H9 (cell line): ENCODE measurements at regions not wholly inside any gene's neighbourhood (a gene's known extent, or its start where the extent isn't known, plus 50 kb on each side); places are given as distances from the start of the nearest gene placed in this dataset.

Experiments used
- DNase-seq: peaks from one replicate; pipeline ENCODE4 v3.0.0-alpha.2; 2017
- H2AFZ ChIP-seq: one replicate; pipeline ENCODE4 v1.6.1; 2013; ENCODE audit warnings: mild to moderate bottlenecking, low read length, control low read depth, moderate library complexity
- H2AK5ac ChIP-seq: 2 replicates; pipeline ENCODE4 v1.6.1; 2013; ENCODE audit warnings: low read length, control low read depth, mixed read lengths; ENCODE audit not compliant: insufficient read length
- H2BK120ac ChIP-seq: one replicate; pipeline ENCODE4 v1.6.1; 2013; ENCODE audit warnings: low read depth, mild to moderate bottlenecking, low read length, control low read depth, inconsistent platforms; ENCODE audit not compliant: poor library complexity, severe bottlenecking
- H2BK12ac ChIP-seq: 2 replicates; pipeline ENCODE4 v1.6.1; 2013; ENCODE audit warnings: low read length, control low read depth, mixed read lengths, low read depth; ENCODE audit not compliant: insufficient read length
- H2BK15ac ChIP-seq: 2 replicates; pipeline ENCODE4 v1.6.1; 2013; ENCODE audit warnings: low read depth, low read length, control low read depth
- H2BK20ac ChIP-seq: one replicate; pipeline ENCODE4 v1.6.1; 2013; ENCODE audit warnings: low read depth, mild to moderate bottlenecking, low read length, control low read depth, inconsistent platforms; ENCODE audit not compliant: poor library complexity, severe bottlenecking
- H2BK5ac ChIP-seq: 2 replicates; pipeline ENCODE4 v1.6.1; 2013; ENCODE audit warnings: low read length, control low read depth, mixed read lengths; ENCODE audit not compliant: insufficient read length
- H3K14ac ChIP-seq: 2 replicates; pipeline ENCODE4 v1.6.1; 2013; ENCODE audit warnings: low read length, control low read depth; ENCODE audit not compliant: insufficient read depth
- H3K18ac ChIP-seq: 2 replicates; pipeline ENCODE4 v1.6.1; 2013; ENCODE audit warnings: low read depth, mild to moderate bottlenecking, mixed read lengths, low read length, control low read depth; ENCODE audit not compliant: insufficient read length
- H3K23ac ChIP-seq: 2 replicates; pipeline ENCODE4 v1.6.1; 2013; ENCODE audit warnings: low read length, control low read depth, mixed read lengths, low read depth; ENCODE audit not compliant: insufficient read length
- H3K23me2 ChIP-seq: 2 replicates; pipeline ENCODE4 v1.6.1; 2013; ENCODE audit warnings: low read depth, mild to moderate bottlenecking, mixed read lengths, low read length, control low read depth; ENCODE audit not compliant: insufficient read length, poor library complexity, severe bottlenecking
- H3K27ac ChIP-seq: 2 replicates; pipeline ENCODE4 v1.5.1; 2013; ENCODE audit warnings: low read length, control low read depth, mixed read lengths, low read depth; ENCODE audit not compliant: insufficient read length
- H3K27me3 ChIP-seq: 2 replicates; pipeline ENCODE4 v1.6.1; 2013; ENCODE audit warnings: low read length, control low read depth, inconsistent platforms; ENCODE audit not compliant: insufficient read depth
- H3K4ac ChIP-seq: 2 replicates; pipeline ENCODE4 v1.6.1; 2013; ENCODE audit warnings: low read depth, mild to moderate bottlenecking, control low read depth, inconsistent platforms, low read length, moderate library complexity
- H3K4me1 ChIP-seq: 2 replicates; pipeline ENCODE4 v1.6.1; 2013; ENCODE audit warnings: low read length, control low read depth, inconsistent platforms; ENCODE audit not compliant: insufficient read depth
- H3K4me2 ChIP-seq: 2 replicates; pipeline ENCODE4 v1.6.1; 2013; ENCODE audit warnings: low read length, control low read depth, mixed read lengths; ENCODE audit not compliant: insufficient read length, insufficient read depth
- H3K56ac ChIP-seq: 2 replicates; pipeline ENCODE4 v1.6.1; 2013; ENCODE audit warnings: low read depth, mild to moderate bottlenecking, mixed read lengths, low read length, control low read depth; ENCODE audit not compliant: insufficient read length
- H3K79me1 ChIP-seq: 2 replicates; pipeline ENCODE4 v1.6.1; 2013; ENCODE audit warnings: low read depth, mild to moderate bottlenecking, moderate library complexity, low read length, control low read depth, inconsistent platforms; ENCODE audit not compliant: insufficient read depth, poor library complexity, severe bottlenecking
- H3K79me2 ChIP-seq: 2 replicates; pipeline ENCODE4 v1.6.1; 2013; ENCODE audit warnings: low read length, control low read depth, inconsistent platforms; ENCODE audit not compliant: insufficient read depth
- H3K9ac ChIP-seq: 2 replicates; pipeline ENCODE4 v1.6.1; 2013; ENCODE audit warnings: low read length, control low read depth, mixed read lengths; ENCODE audit not compliant: insufficient read length; ENCODE audit errors: extremely low read depth
- H3K9me3 ChIP-seq: one replicate; pipeline ENCODE4 v1.6.1; 2013; ENCODE audit warnings: low read depth, low read length, inconsistent platforms; ENCODE audit not compliant: control insufficient read depth
- H3T11ph ChIP-seq: one replicate; pipeline ENCODE4 v1.6.1; 2013; ENCODE audit warnings: mild to moderate bottlenecking, low read length, control low read depth, inconsistent platforms
- H4K20me1 ChIP-seq: one replicate; pipeline ENCODE4 v1.6.1; 2013; ENCODE audit not compliant: control insufficient read depth, insufficient read length, insufficient read depth
- H4K5ac ChIP-seq: 2 replicates; pipeline ENCODE4 v1.6.1; 2013; ENCODE audit warnings: low read depth, mild to moderate bottlenecking, mixed read lengths, low read length, control low read depth; ENCODE audit not compliant: insufficient read length
- H4K8ac ChIP-seq: replicated peaks from 2 replicates; pipeline ENCODE4 v1.6.1; 2013; ENCODE audit warnings: low read length, control low read depth, mixed read lengths, low read depth; ENCODE audit not compliant: insufficient read length
- H4K91ac ChIP-seq: 2 replicates; pipeline ENCODE4 v1.6.1; 2013; ENCODE audit warnings: low read depth, mild to moderate bottlenecking, moderate library complexity, mixed read lengths, low read length, control low read depth; ENCODE audit not compliant: insufficient read length
- H3K27ac Mint-ChIP-seq, 3 experiments: 2 replicates in 2 of 3; 3 replicates in 1 of 3; pipeline ENCODE4 v1.8.0; 2020 to 2021; ENCODE audit warnings: mixed read lengths in 3 of 3, mild to moderate bottlenecking in 1 of 3, moderate library complexity in 1 of 3
- H3K27me3 Mint-ChIP-seq: 2 replicates; pipeline ENCODE4 v1.8.0; 2021; ENCODE audit warnings: low read depth, mild to moderate bottlenecking, moderate library complexity, mixed read lengths
- H3K36me3 Mint-ChIP-seq, 3 experiments: 2 replicates in 2 of 3; 3 replicates in 1 of 3; pipeline ENCODE4 v1.8.0; 2020 to 2021; ENCODE audit warnings: low read depth in 3 of 3, mixed read lengths in 3 of 3; ENCODE audit not compliant: insufficient read depth in 1 of 3
- H3K4me1 Mint-ChIP-seq, 2 experiments: 2 replicates each; pipeline ENCODE4 v1.8.0; 2020; ENCODE audit warnings: mixed read lengths in 2 of 2
- H3K4me3 Mint-ChIP-seq, 2 experiments: 2 replicates in 1 of 2; 3 replicates in 1 of 2; pipeline ENCODE4 v1.8.0; 2020 to 2021; ENCODE audit warnings: mild to moderate bottlenecking in 2 of 2, mixed read lengths in 2 of 2, moderate library complexity in 1 of 2
- H3K9me3 Mint-ChIP-seq, 2 experiments: 2 replicates in 1 of 2; 3 replicates in 1 of 2; pipeline ENCODE4 v1.8.0; 2020; ENCODE audit warnings: mild to moderate bottlenecking in 2 of 2, mixed read lengths in 2 of 2, moderate library complexity in 1 of 2
- CTCF ChIP-seq: fragments of 200-600 bp; sonication (generic); conservative IDR thresholded peaks from 3 replicates; pipeline ENCODE4 v1.8.0; 2021; ENCODE audit warnings: antibody characterized with exemption, mild to moderate bottlenecking
- WGBS: extraction: QIAGEN DNeasy Blood & Tissue Kit; methylation state at CpG from one replicate; pipeline ENCODE4 v1.1.7; 2013; ENCODE audit warnings: missing lambda C conversion rate, low lambda C conversion rate, mixed read lengths; ENCODE audit not compliant: insufficient read length; ENCODE audit errors: extremely low coverage; 5-methylcytosine and 5-hydroxymethylcytosine counted together

- Histone ChIP-seq H2AK5ac (no peak overlapping the region), H3K4me2 (no peak overlapping the region), H4K20me1 (no peaks in the 10 kb centered on the region), H3K18ac (no peak overlapping the region), H2BK15ac (no peak overlapping the region), H3K9me3 (peaks cover 10% of the 10 kb centered on the region), H3K27me3 (no peaks in the 10 kb centered on the region), H4K5ac (no peak overlapping the region), H2BK120ac (no peak overlapping the region), H4K91ac (no peak overlapping the region), H3K4ac (no peak overlapping the region), H2BK5ac (no peak overlapping the region), H3K56ac (no peak overlapping the region), H3K9ac (no peak overlapping the region), H3K4me1 (no peaks in the 10 kb centered on the region), H2BK12ac (no peak overlapping the region), H3K79me2 (no peaks in the 10 kb centered on the region), H2AFZ (no peak overlapping the region), H2BK20ac (no peak overlapping the region), H3T11ph (no peak overlapping the region), H3K23ac (no peak overlapping the region), H3K79me1 (no peaks in the 10 kb centered on the region), H3K23me2 (no peaks in the 10 kb centered on the region), H3K14ac (no peak overlapping the region), H4K8ac (no peak overlapping the region), H3K27ac (no peak overlapping the region)
- DNase-seq, result no peak
- Mint-ChIP-seq H3K4me1 (peaks cover under 1 to 5% of the 10 kb centered on the region in 2 experiments), H3K27me3 (peaks cover 7% of the 10 kb centered on the region), H3K36me3 (peaks cover 7 to 25% (median 24%) of the 10 kb centered on the region in 3 experiments), H3K27ac (no peak overlapping the region), H3K4me3 (no peak overlapping the region), H3K9me3 (peaks cover 28 to 44% of the 10 kb centered on the region in 2 experiments)
- no CpG with 5 or more reads among the region's 5 CpGs for WGBS
- no peak for TF ChIP-seq CTCF
Measured at GRCh38 chr16:5175266-5175665, 77.7 kb upstream of the EEF2KMT start.
